HG03060 (cell line): ENCODE measurements at regions not wholly inside any gene's neighbourhood (a gene's known extent, or its start where the extent isn't known, plus 50 kb on each side); places are given as distances from the start of the nearest gene placed in this dataset.

Source experiments
- ATAC-seq: cut with Tn5 transposase; IDR thresholded peaks from one replicate; pipeline ENCODE4 v1.9.1; 2021; ENCODE audit warnings: low read depth, moderate number of reproducible peaks; ENCODE audit not compliant: unreplicated experiment

- ATAC-seq = no peak
Measured at GRCh38 chr16:26644912-26645543, 421.7 kb upstream of the C16orf82 start.

- ATAC-seq = no peak
Measured at GRCh38 chr16:26645614-26646013, 421.1 kb upstream of the C16orf82 start.

- no peak for ATAC-seq
Measured at GRCh38 chr16:26647870-26648269, 418.9 kb upstream of the C16orf82 start.

GRCh38 chr16:26648851-26649250 lies 417.9 kb upstream of the C16orf82 start:
- no peak for ATAC-seq

GRCh38 chr16:26649381-26650045 lies 417.2 kb upstream of the C16orf82 start:
- ATAC-seq = no peak

GRCh38 chr16:26651464-26651863 lies 415.3 kb upstream of the C16orf82 start:
- no peak for ATAC-seq

- no peak for ATAC-seq
Measured at GRCh38 chr16:26651884-26652283, 414.8 kb upstream of the C16orf82 start.

GRCh38 chr16:26658486-26658885 lies 408.2 kb upstream of the C16orf82 start:
- ATAC-seq = no peak

- no peak for ATAC-seq
Measured at GRCh38 chr16:26658915-26659314, 407.8 kb upstream of the C16orf82 start.

GRCh38 chr16:26664086-26664485 lies 402.6 kb upstream of the C16orf82 start:
- ATAC-seq = no peak

GRCh38 chr16:26665166-26665939 lies 401.4 kb upstream of the C16orf82 start:
- ATAC-seq = no peak

- no peak for ATAC-seq
Measured at GRCh38 chr16:26666486-26666885, 400.2 kb upstream of the C16orf82 start.

GRCh38 chr16:26667307-26667706 lies 399.4 kb upstream of the C16orf82 start:
- ATAC-seq = no peak

- ATAC-seq = no peak
Measured at GRCh38 chr16:26668026-26668425, 398.7 kb upstream of the C16orf82 start.

- ATAC-seq = no peak
Measured at GRCh38 chr16:26672206-26672605, 394.5 kb upstream of the C16orf82 start.

- ATAC-seq = no peak
Measured at GRCh38 chr16:26673011-26673410, 393.7 kb upstream of the C16orf82 start.

GRCh38 chr16:26680671-26681070 lies 386.1 kb upstream of the C16orf82 start:
- ATAC-seq = no peak

- no peak for ATAC-seq
Measured at GRCh38 chr16:26688105-26688504, 378.6 kb upstream of the C16orf82 start.

- ATAC-seq = no peak
Measured at GRCh38 chr16:26688699-26689098, 378.0 kb upstream of the C16orf82 start.

GRCh38 chr16:26692658-26693057 lies 374.1 kb upstream of the C16orf82 start:
- ATAC-seq = no peak

GRCh38 chr16:26697807-26698206 lies 368.9 kb upstream of the C16orf82 start:
- no peak for ATAC-seq

- ATAC-seq = no peak
Measured at GRCh38 chr16:26700250-26700649, 366.5 kb upstream of the C16orf82 start.
